WTC11 (cell line): ENCODE measurements at regions not wholly inside any gene's neighbourhood (a gene's known extent, or its start where the extent isn't known, plus 50 kb on each side); places are given as distances from the start of the nearest gene placed in this dataset.

ENCODE experiments used
- ATAC-seq: fragments of 200-7000 bp; cut with Tn5 transposase; 2 replicates; pipeline ENCODE4 v1.10.0; 2021; ENCODE audit warnings: mild to moderate bottlenecking, moderate library complexity
- CTCF ChIA-PET: fragments of 300-600 bp; sonication (Branson Sonifier 250); formaldehyde crosslinking; loops from one replicate; lab custom pipeline; 2021; ENCODE audit warnings: antibody characterized with exemption; lab: Charles Lee
- POLR2A ChIA-PET: fragments of 350-600 bp; sonication (Branson Sonifier 250); formaldehyde crosslinking; loops from one replicate; lab custom pipeline; 2021; ENCODE audit warnings: antibody characterized with exemption; lab: Charles Lee
- DNase-seq: peaks from one replicate; pipeline ENCODE4 v3.0.0; 2021; ENCODE audit warnings: low spot score
- H3K27ac Mint-ChIP-seq: 2 replicates; pipeline ENCODE4 v1.8.0; 2021; ENCODE audit warnings: mixed read lengths
- H3K27me3 Mint-ChIP-seq: 2 replicates; pipeline ENCODE4 v1.8.0; 2021; ENCODE audit warnings: low read depth, mild to moderate bottlenecking, moderate library complexity, mixed read lengths
- H3K36me3 Mint-ChIP-seq: 2 replicates; pipeline ENCODE4 v1.8.0; 2021; ENCODE audit warnings: mixed read lengths
- H3K4me1 Mint-ChIP-seq: 2 replicates; pipeline ENCODE4 v1.8.0; 2022; ENCODE audit warnings: mixed read lengths
- H3K4me3 Mint-ChIP-seq: 2 replicates; pipeline ENCODE4 v1.8.0; 2021; ENCODE audit warnings: mild to moderate bottlenecking, moderate library complexity, mixed read lengths
- H3K9me3 Mint-ChIP-seq: 2 replicates; pipeline ENCODE4 v1.8.0; 2021; ENCODE audit warnings: mixed read lengths
- ATF1 ChIP-seq: sonication (generic); formaldehyde crosslinking; IDR thresholded peaks from 2 replicates; pipeline ENCODE4 v1.8.1; 2023; ENCODE audit warnings: mild to moderate bottlenecking, moderate library complexity, missing genetic modification reagents
- ATF6 ChIP-seq: sonication (generic); formaldehyde crosslinking; IDR thresholded peaks from 2 replicates; pipeline ENCODE4 v1.8.1; 2023; ENCODE audit warnings: mild to moderate bottlenecking, missing genetic modification reagents
- CBFB ChIP-seq: sonication (generic); formaldehyde crosslinking; IDR thresholded peaks from 2 replicates; pipeline ENCODE4 v1.8.1; 2022; ENCODE audit warnings: mild to moderate bottlenecking, low read depth, missing genetic modification reagents
- E2F4 ChIP-seq: sonication (generic); formaldehyde crosslinking; IDR thresholded peaks from 2 replicates; pipeline ENCODE4 v1.8.1; 2022; ENCODE audit warnings: low read depth, mild to moderate bottlenecking, moderate library complexity, missing genetic modification reagents, borderline replicate concordance
- E2F5 ChIP-seq: sonication (generic); formaldehyde crosslinking; IDR thresholded peaks from 2 replicates; pipeline ENCODE4 v1.8.1; 2022; ENCODE audit warnings: mild to moderate bottlenecking, moderate library complexity, missing genetic modification reagents
- EMX1 ChIP-seq: fragments of 250-450 bp; sonication (Bioruptor Pico); IDR thresholded peaks from 2 replicates; pipeline ENCODE4 v1.8.0; 2021; ENCODE audit warnings: mild to moderate bottlenecking
- ERG ChIP-seq: fragments of 250-450 bp; sonication (Bioruptor Pico); IDR thresholded peaks from 2 replicates; pipeline ENCODE4 v1.8.0; 2021; ENCODE audit warnings: mild to moderate bottlenecking
- FOXK1 ChIP-seq: sonication (generic); formaldehyde crosslinking; IDR thresholded peaks from 2 replicates; pipeline ENCODE4 v1.8.0; 2022; ENCODE audit warnings: mild to moderate bottlenecking, moderate library complexity, missing genetic modification reagents
- HMGA2 ChIP-seq: fragments of 250-450 bp; sonication (Bioruptor Pico); IDR thresholded peaks from 2 replicates; pipeline ENCODE4 v1.4.0; 2021; ENCODE audit warnings: mild to moderate bottlenecking, moderate library complexity
- HMGXB4 ChIP-seq: sonication (generic); formaldehyde crosslinking; IDR thresholded peaks from 2 replicates; pipeline ENCODE4 v1.8.1; 2023; ENCODE audit warnings: mild to moderate bottlenecking, moderate library complexity, missing genetic modification reagents
- JUN ChIP-seq: sonication (generic); formaldehyde crosslinking; IDR thresholded peaks from 2 replicates; pipeline ENCODE4 v1.8.0; 2023; ENCODE audit warnings: mild to moderate bottlenecking, missing genetic modification reagents
- MYBL2 ChIP-seq: sonication (generic); formaldehyde crosslinking; IDR thresholded peaks from 2 replicates; pipeline ENCODE4 v1.8.1; 2023; ENCODE audit warnings: mild to moderate bottlenecking, moderate library complexity, missing genetic modification reagents
- NFATC4 ChIP-seq: fragments of 250-450 bp; sonication (Bioruptor Pico); IDR thresholded peaks from 2 replicates; pipeline ENCODE4 v1.9.0; 2021; ENCODE audit warnings: mild to moderate bottlenecking
- NFYB ChIP-seq: sonication (generic); formaldehyde crosslinking; conservative IDR thresholded peaks from 2 replicates; pipeline ENCODE4 v1.8.0; 2022; ENCODE audit warnings: low read depth, missing genetic modification reagents
- NR2C2 ChIP-seq: sonication (generic); formaldehyde crosslinking; IDR thresholded peaks from 2 replicates; pipeline ENCODE4 v1.8.0; 2022; ENCODE audit warnings: mild to moderate bottlenecking, missing genetic modification reagents
- NR3C1 ChIP-seq: sonication (generic); formaldehyde crosslinking; conservative IDR thresholded peaks from 2 replicates; pipeline ENCODE4 v1.8.1; 2023; ENCODE audit warnings: low read depth, mild to moderate bottlenecking, missing genetic modification reagents
- RORB ChIP-seq: fragments of 250-450 bp; sonication (Bioruptor Pico); IDR thresholded peaks from 2 replicates; pipeline ENCODE4 v1.9.0; 2021; ENCODE audit warnings: mild to moderate bottlenecking
- SP1 ChIP-seq: sonication (generic); formaldehyde crosslinking; conservative IDR thresholded peaks from 2 replicates; pipeline ENCODE4 v1.8.1; 2022; ENCODE audit warnings: missing genetic modification reagents
- ZMAT4 ChIP-seq: fragments of 250-450 bp; sonication (Bioruptor Pico); IDR thresholded peaks from 2 replicates; pipeline ENCODE4 v1.9.0; 2021; ENCODE audit warnings: mild to moderate bottlenecking
- ZNF281 ChIP-seq: sonication (generic); formaldehyde crosslinking; IDR thresholded peaks from 2 replicates; pipeline ENCODE4 v1.8.0; 2023; ENCODE audit warnings: mild to moderate bottlenecking, missing genetic modification reagents
- ZNF416 ChIP-seq: fragments of 250-450 bp; sonication (Bioruptor Pico); IDR thresholded peaks from 2 replicates; pipeline ENCODE4 v1.9.0; 2021; ENCODE audit warnings: mild to moderate bottlenecking, inconsistent platforms
- ZNF425 ChIP-seq: fragments of 250-450 bp; sonication (Bioruptor Pico); conservative IDR thresholded peaks from 2 replicates; pipeline ENCODE4 v1.9.0; 2021; ENCODE audit warnings: mild to moderate bottlenecking

GRCh38 chr2:56540916-56541315 lies 357.1 kb downstream of the CCDC85A start:
- Mint-ChIP-seq H3K27me3 (no peaks in the 10 kb centered on the region), H3K9me3 (peaks cover 8% of the 10 kb centered on the region), H3K36me3 (no peaks in the 10 kb centered on the region), H3K4me1 (no peaks in the 10 kb centered on the region), H3K27ac (no peak overlapping the region), H3K4me3 (no peak overlapping the region)
- CTCF ChIA-PET = no interaction called here
- ATAC-seq (no peak), DNase-seq (no peak)
- POLR2A ChIA-PET = no interaction called here
- no peak for TF ChIP-seq FOXK1 (CRISPR knock-in tag)
- TF ChIP-seq E2F4 (CRISPR knock-in tag) = no peak
- TF ChIP-seq NR3C1 = no peak
- TF ChIP-seq NFYB (CRISPR knock-in tag) = no peak
- TF ChIP-seq ZNF416 = no peak
- no peak for TF ChIP-seq EMX1 (CRISPR knock-in tag)
- TF ChIP-seq ZNF281 (CRISPR knock-in tag) = no peak
- TF ChIP-seq SP1 (CRISPR knock-in tag) = no peak
- TF ChIP-seq ZMAT4 (CRISPR knock-in tag) = no peak
- TF ChIP-seq ATF1 (CRISPR knock-in tag) = no peak
- no peak for TF ChIP-seq ERG (CRISPR knock-in tag)
- TF ChIP-seq MYBL2 = no peak
- no peak for TF ChIP-seq NFATC4

GRCh38 chr2:56542213-56542612 lies 358.4 kb downstream of the CCDC85A start:
- no peak for ATAC-seq
- H3K36me3 Mint-ChIP-seq = no peaks in the 10 kb centered on the region
- TF ChIP-seq CBFB (CRISPR knock-in tag) (no peak), ZNF425 (CRISPR knock-in tag) (no peak), RORB (CRISPR knock-in tag) (no peak), NR2C2 (CRISPR knock-in tag) (no peak), HMGXB4 (CRISPR knock-in tag) (no peak), HMGA2 (no peak), ATF6 (CRISPR knock-in tag) (no peak), E2F5 (CRISPR knock-in tag) (no peak), JUN (CRISPR knock-in tag) (no peak)

More at GRCh38 chr2:56542213-56542612, 358.4 kb downstream of the CCDC85A start:
- no peak overlapping the region for H3K4me3 Mint-ChIP-seq
- ChIA-PET CTCF (interaction anchor here (0.6 to 0.7 kb wide), 3 partner anchors 319 to 794 kb away, joined by 3 to 4 read pairs (median 3); no protein-coding TSS in a partner anchor), POLR2A (no interaction called here)
- DNase-seq = no peak
- no peak overlapping the region for H3K27ac Mint-ChIP-seq
- H3K4me1 Mint-ChIP-seq = no peaks in the 10 kb centered on the region
- H3K9me3 Mint-ChIP-seq = peaks cover 9% of the 10 kb centered on the region
- no peaks in the 10 kb centered on the region; the same call in 1 of the 2 replicates for H3K27me3 Mint-ChIP-seq
